HepG2 (cell line): ENCODE measurements at regions not wholly inside any gene's neighbourhood (a gene's known extent, or its start where the extent isn't known, plus 50 kb on each side); places are given as distances from the start of the nearest gene placed in this dataset.

ENCODE experiments used
- ATAC-seq: fragments of 200-7000 bp; cut with Tn5 transposase; 3 replicates; pipeline ENCODE4 v1.9.1; 2020; ENCODE audit warnings: mild to moderate bottlenecking, moderate library complexity
- BruUV-seq: library from RNA; stranded (reverse); fragments of 400-500 nt; replicated peaks from 2 replicates; lab custom pipeline; 2021; lab: Mats Ljungman, UMichigan
- CTCF ChIA-PET: fragments of 300-600 bp; formaldehyde crosslinking; extraction: SDS; loops from one replicate; lab custom pipeline; 2021; ENCODE audit warnings: low total read pairs, inconsistent platforms, low intra/inter-chr PET ratio; lab: Yijun Ruan, JAX
- POLR2A ChIA-PET: fragments of 350-600 bp; sonication (Branson Sonifier 250); formaldehyde crosslinking; loops from one replicate; lab custom pipeline; 2020; ENCODE audit warnings: antibody characterized with exemption, inconsistent platforms; lab: Yijun Ruan, JAX
- DNase-seq: peaks from one replicate; pipeline ENCODE4 v3.0.0-alpha.2; 2015; ENCODE audit warnings: low spot score
- FAIRE-seq: peaks from 3 replicates; lab custom pipeline; 2011; peaks lifted over from hg19 to GRCh38; lab: Jason Lieb, UNC
- H2AFZ ChIP-seq: one replicate; pipeline ENCODE4 v1.6.1; 2011; ENCODE audit warnings: low read length, inconsistent platforms
- H3K27ac ChIP-seq: fragments of 300-600 bp; 3 replicates; pipeline ENCODE4 v1.8.0; 2011; ENCODE audit warnings: mixed run types, mild to moderate bottlenecking, mixed read lengths, low read length, inconsistent platforms; ENCODE audit not compliant: insufficient read depth; ENCODE audit errors: extremely low read length
- H3K27me3 ChIP-seq, 2 experiments: fragments of 200-600 bp in 1 of 2; 2 replicates in 1 of 2; 3 replicates in 1 of 2; pipeline versions ENCODE4 v1.6.0 to v1.8.0; 2011; ENCODE audit warnings: low read length in 2 of 2, mild to moderate bottlenecking in 2 of 2, moderate library complexity in 2 of 2, inconsistent platforms in 1 of 2; ENCODE audit not compliant: insufficient read depth in 2 of 2, control insufficient read depth in 1 of 2
- H3K36me3 ChIP-seq, 2 experiments: fragments of 200-600 bp in 1 of 2; replicated peaks in 1 of 2; 2 replicates in 1 of 2; 3 replicates in 1 of 2; pipeline versions ENCODE4 v1.5.1 to v1.8.0; 2011; ENCODE audit warnings: low read length in 2 of 2, inconsistent platforms in 1 of 2; ENCODE audit not compliant: insufficient read depth in 2 of 2, control insufficient read depth in 1 of 2
- H3K4me1 ChIP-seq: 2 replicates; pipeline ENCODE4 v1.5.1; 2012; ENCODE audit warnings: low read length, inconsistent platforms; ENCODE audit not compliant: insufficient read depth
- H3K4me2 ChIP-seq: 2 replicates; pipeline ENCODE4 v1.6.0; 2011; ENCODE audit warnings: low read depth, low read length, inconsistent platforms
- H3K4me3 ChIP-seq, 3 experiments: fragments of 200-600 bp in 1 of 3; sonication (generic), shearing (Covaris generic) in 1 of 3; replicated peaks in 1 of 3; 2 replicates each; pipeline ENCODE4 v1.5.1; 2011 to 2016; ENCODE audit warnings: low read length in 3 of 3, inconsistent platforms in 2 of 3, low read depth in 2 of 3, mild to moderate bottlenecking in 2 of 3, control low read depth in 1 of 3, mixed read lengths in 1 of 3; ENCODE audit not compliant: insufficient read depth in 1 of 3
- H3K79me2 ChIP-seq: one replicate; pipeline ENCODE4 v1.6.1; 2011; ENCODE audit warnings: low read length, inconsistent platforms; ENCODE audit not compliant: insufficient read depth
- H3K9ac ChIP-seq: 2 replicates; pipeline ENCODE4 v1.6.0; 2011; ENCODE audit warnings: mild to moderate bottlenecking, low read depth, low read length, inconsistent platforms; ENCODE audit not compliant: insufficient read depth
- H3K9me3 ChIP-seq: 2 replicates; pipeline ENCODE4 v1.5.1; 2012; ENCODE audit warnings: mild to moderate bottlenecking, low read length
- H4K20me1 ChIP-seq: 2 replicates; pipeline ENCODE4 v1.6.0; 2011; ENCODE audit warnings: inconsistent platforms, mild to moderate bottlenecking, low read length, moderate library complexity; ENCODE audit not compliant: insufficient read depth
- AGO1 ChIP-seq: fragments of 200-400 bp; formaldehyde crosslinking; IDR thresholded peaks from 2 replicates; pipeline ENCODE4 v1.6.1; 2017; ENCODE audit warnings: mild to moderate bottlenecking, low read depth, low read length, moderate library complexity; ENCODE audit not compliant: poor library complexity, severe bottlenecking
- CAMTA2 ChIP-seq: sonication (generic); formaldehyde crosslinking; IDR thresholded peaks from 2 replicates; pipeline ENCODE4 v1.4.0; 2020; ENCODE audit warnings: mild to moderate bottlenecking, missing genetic modification reagents, borderline replicate concordance
- ELF4 ChIP-seq: sonication (generic); formaldehyde crosslinking; IDR thresholded peaks from 2 replicates; pipeline ENCODE4 v1.5.0; 2020; ENCODE audit warnings: missing genetic modification reagents, mild to moderate bottlenecking, moderate library complexity, borderline replicate concordance
- GABPB1 ChIP-seq: IDR thresholded peaks from 2 replicates; pipeline ENCODE4 v1.6.1; 2016; ENCODE audit warnings: mild to moderate bottlenecking, missing genetic modification reagents, moderate library complexity, missing compliant biosample characterization
- HNRNPL ChIP-seq: fragments of 200-400 bp; formaldehyde crosslinking; IDR thresholded peaks from 2 replicates; pipeline ENCODE4 v1.6.1; 2017; ENCODE audit warnings: mild to moderate bottlenecking, low read depth, low read length
- MIXL1 ChIP-seq: IDR thresholded peaks from 2 replicates; pipeline ENCODE4 v1.6.1; 2016
- NR2F1 ChIP-seq, 2 experiments: fragments of 450-650 bp in 1 of 2; formaldehyde crosslinking in 1 of 2; IDR thresholded peaks; 2 replicates each; pipeline versions ENCODE4 v1.5.0 to v1.6.1; 2016 to 2020; ENCODE audit warnings: mild to moderate bottlenecking in 1 of 2, missing compliant biosample characterization in 1 of 2, missing genetic modification reagents in 1 of 2, moderate library complexity in 1 of 2
- RFXANK ChIP-seq: IDR thresholded peaks from 2 replicates; pipeline ENCODE4 v1.6.1; 2016
- ZKSCAN8 ChIP-seq: IDR thresholded peaks from 2 replicates; pipeline ENCODE4 v1.6.1; 2016; ENCODE audit warnings: borderline replicate concordance, missing genetic modification reagents, missing compliant biosample characterization
- ZNF138 ChIP-seq: sonication (generic); formaldehyde crosslinking; IDR thresholded peaks from 2 replicates; pipeline ENCODE4 v1.5.0; 2020; ENCODE audit warnings: mild to moderate bottlenecking, low read depth, missing genetic modification reagents
- ZNF496 ChIP-seq: sonication (generic); formaldehyde crosslinking; IDR thresholded peaks from 2 replicates; pipeline ENCODE4 v1.8.1; 2023; ENCODE audit warnings: mild to moderate bottlenecking, moderate library complexity, missing genetic modification reagents; ENCODE audit not compliant: insufficient replicate concordance
- ZSCAN20 ChIP-seq: sonication (generic); formaldehyde crosslinking; IDR thresholded peaks from 2 replicates; pipeline ENCODE4 v1.4.0; 2020; ENCODE audit warnings: missing genetic modification reagents, mild to moderate bottlenecking, borderline replicate concordance
- ZSCAN31 ChIP-seq: sonication (generic); formaldehyde crosslinking; IDR thresholded peaks from 2 replicates; pipeline ENCODE4 v1.5.0; 2020; ENCODE audit warnings: low read depth, mild to moderate bottlenecking, missing genetic modification reagents
- WGBS: methylation state at CpG from one replicate; pipeline ENCODE4 v1.1.6; 2017; ENCODE audit warnings: low lambda C conversion rate; 5-methylcytosine and 5-hydroxymethylcytosine counted together
- in situ Hi-C: cut with HindIII; loops from 2 replicates; pipeline ENCODE4 v1.10.0; 2017; ENCODE audit warnings: low pct_unique_long_range_greater_than_20kb; ENCODE audit not compliant: extremely low pct_ligation_motif_present
- intact Hi-C: fragments of 100-400 bp; cut with micrococcal nuclease; formaldehyde crosslinking; loops from one replicate; pipeline ENCODE4 v1.10.0; 2022; ENCODE audit not compliant: unreplicated experiment
- TF ChIP-seq, protein P1 (sequence below): sonication (generic); formaldehyde crosslinking; IDR thresholded peaks from 2 replicates; pipeline ENCODE4 v1.5.1; 2020; ENCODE audit warnings: mild to moderate bottlenecking, moderate library complexity, missing genetic modification reagents
- TF ChIP-seq, protein P2 (sequence below): sonication (generic); formaldehyde crosslinking; IDR thresholded peaks from 2 replicates; pipeline ENCODE4 v1.9.0; 2021; ENCODE audit warnings: missing genetic modification reagents, mild to moderate bottlenecking, borderline replicate concordance

DNA sequence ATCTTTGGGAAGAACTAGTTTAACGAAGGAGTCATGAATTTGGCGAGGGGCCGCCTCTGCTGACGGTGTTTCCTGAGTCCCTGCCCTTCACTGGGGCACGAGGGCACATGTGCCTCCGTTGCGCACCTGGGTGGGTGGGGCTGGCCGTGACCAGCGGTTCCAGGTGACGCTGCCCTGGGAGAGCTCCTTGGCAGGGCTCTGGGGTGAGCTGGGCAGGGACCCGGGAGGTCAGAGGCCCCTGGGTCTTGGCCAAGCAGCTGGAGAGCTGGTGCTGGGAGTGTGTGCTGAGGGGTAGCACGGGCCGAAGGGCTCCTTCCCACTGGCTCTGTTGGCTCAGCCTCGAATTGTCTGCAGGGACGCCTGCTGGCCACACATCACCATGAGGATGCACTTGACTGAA lies 104.6 kb downstream of the RTP5 start:
- FAIRE-seq (no peak), ATAC-seq (no peak), DNase-seq (no peak)
- POLR2A ChIA-PET: no interaction called here
- no peaks in the 10 kb centered on the region for H4K20me1 ChIP-seq
- H3K27ac ChIP-seq: no peak overlapping the region
- no peak overlapping the region for H2AFZ ChIP-seq
- CTCF ChIA-PET: no interaction called here
- no peak overlapping the region for H3K4me3 ChIP-seq
- peaks cover 1 to 23% of the 10 kb centered on the region in 2 experiments; a peak in 4 of 5 replicates for H3K27me3 ChIP-seq
- H3K79me2 ChIP-seq: no peaks in the 10 kb centered on the region
- no peaks in the 10 kb centered on the region for H3K36me3 ChIP-seq
- WGBS: 58% methylated on average over 12 of the region's 15 CpGs
- TF ChIP-seq, protein P1, sequence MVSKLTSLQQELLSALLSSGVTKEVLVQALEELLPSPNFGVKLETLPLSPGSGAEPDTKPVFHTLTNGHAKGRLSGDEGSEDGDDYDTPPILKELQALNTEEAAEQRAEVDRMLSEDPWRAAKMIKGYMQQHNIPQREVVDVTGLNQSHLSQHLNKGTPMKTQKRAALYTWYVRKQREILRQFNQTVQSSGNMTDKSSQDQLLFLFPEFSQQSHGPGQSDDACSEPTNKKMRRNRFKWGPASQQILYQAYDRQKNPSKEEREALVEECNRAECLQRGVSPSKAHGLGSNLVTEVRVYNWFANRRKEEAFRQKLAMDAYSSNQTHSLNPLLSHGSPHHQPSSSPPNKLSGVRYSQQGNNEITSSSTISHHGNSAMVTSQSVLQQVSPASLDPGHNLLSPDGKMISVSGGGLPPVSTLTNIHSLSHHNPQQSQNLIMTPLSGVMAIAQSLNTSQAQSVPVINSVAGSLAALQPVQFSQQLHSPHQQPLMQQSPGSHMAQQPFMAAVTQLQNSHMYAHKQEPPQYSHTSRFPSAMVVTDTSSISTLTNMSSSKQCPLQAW (CRISPR knock-in tag): no peak
- TF ChIP-seq, protein P2, sequence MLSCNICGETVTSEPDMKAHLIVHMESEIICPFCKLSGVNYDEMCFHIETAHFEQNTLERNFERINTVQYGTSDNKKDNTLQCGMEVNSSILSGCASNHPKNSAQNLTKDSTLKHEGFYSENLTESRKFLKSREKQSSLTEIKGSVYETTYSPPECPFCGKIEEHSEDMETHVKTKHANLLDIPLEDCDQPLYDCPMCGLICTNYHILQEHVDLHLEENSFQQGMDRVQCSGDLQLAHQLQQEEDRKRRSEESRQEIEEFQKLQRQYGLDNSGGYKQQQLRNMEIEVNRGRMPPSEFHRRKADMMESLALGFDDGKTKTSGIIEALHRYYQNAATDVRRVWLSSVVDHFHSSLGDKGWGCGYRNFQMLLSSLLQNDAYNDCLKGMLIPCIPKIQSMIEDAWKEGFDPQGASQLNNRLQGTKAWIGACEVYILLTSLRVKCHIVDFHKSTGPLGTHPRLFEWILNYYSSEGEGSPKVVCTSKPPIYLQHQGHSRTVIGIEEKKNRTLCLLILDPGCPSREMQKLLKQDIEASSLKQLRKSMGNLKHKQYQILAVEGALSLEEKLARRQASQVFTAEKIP (CRISPR knock-in tag): no peak
- TF ChIP-seq NR2F1 (CRISPR knock-in tag; IDR thresholded peaks at IDR 0.05) (no peak), ZSCAN20 (CRISPR knock-in tag) (no peak), RFXANK (CRISPR knock-in tag) (no peak), ELF4 (CRISPR knock-in tag) (no peak), AGO1 (no peak), ZKSCAN8 (CRISPR knock-in tag) (no peak), ZNF138 (CRISPR knock-in tag) (no peak), MIXL1 (no peak), ZSCAN31 (CRISPR knock-in tag) (no peak), HNRNPL (no peak), CAMTA2 (CRISPR knock-in tag) (no peak), ZNF496 (CRISPR knock-in tag) (no peak), GABPB1 (CRISPR knock-in tag) (no peak)
- in situ Hi-C loops (no loop called here), intact Hi-C loops (no loop called here)
- H3K9me3 ChIP-seq: no peaks in the 10 kb centered on the region
- no TSS peak for BruUV-seq
- H3K4me1 ChIP-seq: peaks cover 5% of the 10 kb centered on the region; the same call in 1 of the 2 replicates
- no peak overlapping the region for H3K4me2 ChIP-seq
- H3K9ac ChIP-seq: no peak overlapping the region
